HG03521 (cell line): ENCODE measurements at regions not wholly inside any gene's neighbourhood (a gene's known extent, or its start where the extent isn't known, plus 50 kb on each side); places are given as distances from the start of the nearest gene placed in this dataset.
"Not testable (repeated sequence)": the region's sequence is repeated elsewhere in the genome, so short reads cannot be mapped to it uniquely, and the experiment has no call there.

Experiments
- ATAC-seq: cut with Tn5 transposase; IDR thresholded peaks from one replicate; pipeline ENCODE4 v1.9.1; 2021; ENCODE audit warnings: mild to moderate bottlenecking, moderate library complexity; ENCODE audit not compliant: unreplicated experiment

DNA sequence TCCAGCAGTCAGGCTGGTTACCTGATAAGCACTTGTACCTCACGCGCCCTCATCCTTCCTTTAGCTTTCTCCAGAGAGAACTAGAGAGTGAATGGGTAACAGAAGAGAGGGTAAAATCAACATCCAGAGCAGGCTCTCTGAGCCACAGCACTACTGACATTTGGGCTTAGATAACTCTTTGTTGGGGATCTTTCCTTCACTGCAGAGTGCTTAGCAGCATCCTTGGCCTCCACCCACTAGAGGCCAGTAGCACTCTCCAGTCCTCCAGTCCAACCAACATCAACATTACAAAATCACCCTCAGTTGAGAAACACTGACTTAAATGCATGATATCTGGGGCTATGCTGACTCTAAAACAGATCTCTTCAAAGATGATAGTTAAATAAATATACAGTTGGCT lies 220.7 kb downstream of the TACR3 start:
- ATAC-seq: no peak

DNA sequence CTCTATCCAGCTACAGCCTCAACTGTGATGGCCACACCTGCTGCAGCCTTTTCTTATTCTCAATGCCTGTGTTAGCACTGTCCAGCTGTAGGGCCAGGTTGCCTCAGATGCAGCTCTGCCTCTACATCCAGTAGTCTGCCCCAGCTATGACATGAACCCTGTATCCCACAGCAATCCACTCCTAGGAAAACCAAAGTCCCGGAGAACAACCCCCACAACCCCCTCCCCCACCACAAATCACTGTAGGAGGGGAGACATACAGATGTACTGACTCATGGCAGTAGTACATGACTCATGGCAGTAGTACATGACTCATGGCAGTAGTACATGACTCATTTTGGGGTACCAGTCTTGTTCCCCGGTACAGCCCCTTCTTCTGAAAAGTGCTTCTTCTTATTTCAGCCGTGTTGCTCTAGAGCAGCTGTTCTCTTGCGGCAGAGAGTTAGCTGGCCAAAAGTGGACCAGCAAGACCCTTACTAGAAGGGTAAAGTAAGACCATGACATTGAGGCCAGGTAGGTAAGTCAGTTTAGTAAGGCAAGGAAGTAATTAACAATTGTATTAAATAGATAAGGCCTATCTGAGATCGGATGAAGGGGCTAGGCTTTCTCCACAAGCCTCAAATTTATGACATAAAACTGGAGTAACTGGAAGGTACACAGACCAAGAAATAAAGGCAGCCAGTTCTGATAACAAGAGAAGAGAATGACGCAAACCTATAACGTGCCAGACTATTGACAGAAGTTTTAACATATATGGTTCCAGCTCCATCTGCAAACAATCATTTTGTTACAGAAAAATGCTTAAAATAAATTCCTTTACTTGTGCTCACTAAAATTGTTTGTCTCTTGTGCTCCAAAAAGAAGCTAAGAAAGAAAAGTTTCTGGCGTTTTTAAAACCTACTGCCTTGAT lies 221.4 kb downstream of the TACR3 start:
- peak; percentile 89 for ATAC-seq

DNA sequence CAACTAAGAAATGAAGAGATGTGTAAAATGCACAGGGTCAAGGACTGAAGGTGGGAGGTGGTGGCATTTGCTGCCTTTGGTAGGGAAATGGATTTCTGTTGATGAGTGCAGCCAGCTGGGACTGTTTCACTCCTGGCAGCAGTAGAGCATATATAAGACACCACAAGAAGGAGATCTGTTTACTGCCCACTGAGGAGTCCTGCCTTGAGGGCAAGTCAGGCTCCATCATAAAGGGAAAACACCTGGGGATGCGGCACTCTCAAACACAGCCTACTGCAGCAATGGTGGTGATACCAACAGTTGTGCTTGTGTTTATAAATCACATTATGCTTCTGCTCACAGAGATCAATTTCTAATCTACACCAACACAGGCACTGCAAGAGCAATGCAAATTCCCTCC lies 222.1 kb downstream of the TACR3 start:
- no peak for ATAC-seq

DNA sequence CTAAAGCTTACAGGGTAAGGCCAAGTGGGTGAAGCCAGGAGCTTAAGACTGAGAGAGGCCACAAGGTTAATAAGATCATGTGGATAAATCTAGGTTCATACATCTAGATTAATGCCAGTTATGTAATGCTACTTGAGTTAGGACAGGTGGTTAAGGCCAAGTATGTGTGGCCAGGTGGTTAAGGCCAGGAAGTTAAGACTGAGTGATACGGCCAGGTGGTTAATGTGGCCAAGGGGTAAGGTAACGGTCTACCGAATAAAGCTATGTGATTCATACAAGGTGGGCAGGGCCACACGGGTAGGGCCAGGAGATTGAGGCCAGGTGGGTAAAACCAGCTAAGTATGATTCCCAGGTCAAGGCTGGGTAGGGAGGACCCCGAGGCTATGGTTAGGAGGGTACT lies 223.0 kb downstream of the TACR3 start:
- peak; percentile 31 for ATAC-seq

DNA sequence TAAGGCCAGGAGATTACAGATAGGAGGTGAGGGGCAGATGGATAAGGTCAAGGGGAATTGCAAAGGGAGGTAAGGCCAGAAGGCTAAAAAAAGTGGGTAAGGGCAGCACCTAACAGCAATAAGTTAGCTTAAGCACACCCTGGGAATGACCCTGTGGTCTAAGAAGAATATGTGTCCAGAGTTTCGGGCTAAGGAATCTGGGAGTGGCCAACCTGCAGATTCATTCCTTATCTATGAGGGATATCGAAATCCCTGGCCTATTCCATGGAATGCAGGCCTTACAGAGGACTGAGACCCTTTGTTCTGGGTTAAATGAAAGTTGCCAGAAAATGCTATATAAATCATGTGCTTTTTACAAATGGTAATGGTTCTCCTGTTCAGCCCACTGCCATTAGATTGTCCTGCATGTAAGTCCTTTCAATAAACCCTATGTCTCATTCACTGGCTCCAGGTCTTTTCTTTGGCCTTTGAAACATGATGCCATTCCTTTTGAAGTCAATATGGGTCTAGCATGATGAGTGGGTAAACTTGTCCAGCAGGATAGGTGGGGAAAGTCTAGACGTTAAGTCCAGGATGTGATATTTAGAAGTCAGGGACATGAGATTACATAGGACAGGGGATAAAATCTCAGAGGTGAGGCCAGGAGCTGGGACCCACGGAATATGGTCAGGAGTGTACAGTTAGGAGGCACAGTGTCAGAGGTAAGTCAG lies 226.2 kb downstream of the TACR3 start:
- no peak for ATAC-seq

DNA sequence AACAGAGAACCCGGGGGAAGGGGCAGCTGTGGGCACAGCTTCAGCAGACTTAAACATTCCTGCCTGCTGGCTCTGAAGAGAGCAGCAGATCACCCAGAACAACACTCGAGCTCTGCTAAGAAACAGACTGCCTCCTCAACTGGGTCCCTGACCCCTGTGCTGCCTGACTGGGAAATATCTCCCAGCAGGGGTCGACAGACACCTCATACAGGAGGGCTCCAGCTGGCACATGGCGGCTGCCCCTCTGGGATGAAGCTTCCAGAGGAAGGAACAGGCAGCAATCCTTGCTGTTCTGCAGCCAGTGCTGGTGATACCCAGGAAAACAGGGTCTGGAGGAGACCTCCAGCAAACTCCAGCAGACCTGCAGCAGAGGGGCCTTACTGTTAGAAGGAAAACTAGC lies 234.5 kb downstream of the TACR3 start:
- ATAC-seq: not testable (repeated sequence)

DNA sequence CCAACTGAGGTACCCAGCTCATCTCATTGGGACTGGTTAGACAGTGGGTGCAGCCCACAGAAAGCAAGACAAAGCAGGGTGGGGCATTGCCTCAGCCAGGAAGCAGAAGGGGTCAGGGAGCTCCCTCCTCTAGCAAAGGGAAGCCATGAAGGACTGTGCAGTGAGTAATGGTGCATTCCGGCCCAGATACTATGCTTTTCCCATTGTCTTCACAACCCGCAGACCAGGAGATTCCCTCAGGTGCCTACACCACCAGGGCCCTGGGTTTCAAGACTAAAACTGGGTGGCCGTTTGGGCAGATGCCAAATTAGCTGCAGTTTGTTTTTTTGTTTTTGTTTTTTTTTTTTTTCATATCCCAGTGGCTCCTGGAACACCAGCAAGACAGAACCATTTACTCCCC lies 235.3 kb downstream of the TACR3 start:
- no peak for ATAC-seq

DNA sequence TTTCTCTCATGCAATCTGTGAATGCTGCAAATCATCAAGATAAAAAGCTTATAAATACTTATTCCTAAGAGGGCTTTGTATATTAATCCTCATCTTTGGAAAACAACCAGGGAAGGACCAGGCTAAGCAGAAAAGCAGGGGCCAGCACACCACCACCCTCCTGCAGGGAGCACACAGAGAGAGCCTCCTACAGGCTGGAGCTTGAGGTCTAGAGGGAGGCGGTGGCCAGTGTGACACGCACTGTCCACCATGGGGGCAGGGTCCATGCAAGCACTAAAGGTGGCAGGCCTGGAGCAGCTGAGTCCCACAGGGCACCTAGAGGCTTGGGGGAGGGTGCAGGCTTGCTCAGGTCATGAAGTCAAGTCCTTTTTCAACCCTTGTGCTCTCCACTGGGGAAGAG lies 236.9 kb downstream of the TACR3 start:
- ATAC-seq: no peak

DNA sequence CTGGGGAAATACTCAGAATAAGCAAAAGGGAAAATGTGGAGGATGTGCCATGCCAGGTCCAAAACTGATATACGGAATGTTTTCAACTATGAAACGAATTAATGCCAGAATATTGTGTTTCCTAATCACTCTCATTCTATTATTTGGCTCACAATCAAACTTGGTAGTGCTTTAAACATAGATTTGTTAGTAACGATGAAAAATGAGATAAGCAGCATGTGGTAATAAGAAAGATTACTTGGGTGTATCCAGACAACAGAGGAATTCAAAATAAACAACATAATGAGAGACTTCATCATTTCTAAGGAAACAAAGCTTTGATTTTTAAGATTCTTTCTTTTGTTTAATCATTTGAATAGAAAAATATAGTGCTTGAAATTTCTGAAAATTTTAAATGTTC lies 237.3 kb downstream of the TACR3 start:
- ATAC-seq: no peak

DNA sequence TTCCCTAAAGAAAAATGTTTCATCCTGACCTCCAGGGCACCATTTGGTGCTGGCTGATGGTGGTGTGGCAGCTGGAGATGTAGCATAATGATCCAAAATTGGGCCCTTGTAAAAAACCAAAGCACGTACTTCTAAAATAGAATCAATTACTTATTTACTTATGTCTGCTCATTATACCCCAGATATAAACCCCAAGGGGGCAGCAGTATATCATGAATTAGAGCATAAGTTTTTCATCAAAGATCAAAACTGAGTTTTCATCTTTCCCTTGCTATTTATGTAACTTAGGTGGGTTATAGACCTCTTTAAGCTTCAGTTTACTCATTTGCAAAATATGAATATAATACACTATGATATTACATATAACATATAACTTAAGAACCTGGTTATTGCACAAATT lies 241.1 kb downstream of the TACR3 start:
- ATAC-seq: no peak

DNA sequence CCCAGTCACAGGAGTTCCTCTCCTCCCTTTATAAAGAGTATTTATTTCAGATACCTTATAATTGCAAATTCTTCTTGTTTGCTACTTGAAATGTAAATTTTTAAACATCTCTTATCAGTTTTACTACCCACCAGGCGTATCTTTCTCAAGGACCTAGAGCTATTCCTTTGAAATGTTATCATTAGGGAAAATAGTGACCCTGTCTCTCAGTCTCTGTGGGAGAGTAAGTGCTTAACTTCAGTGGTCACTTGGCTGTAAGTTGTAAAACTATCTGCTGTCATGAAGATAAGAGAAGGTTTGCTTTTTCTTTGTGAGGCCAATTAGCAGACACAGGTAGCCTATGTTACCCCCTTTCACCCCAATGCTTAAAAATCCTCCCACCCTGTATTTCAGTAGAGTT lies 241.6 kb downstream of the TACR3 start:
- no peak for ATAC-seq

DNA sequence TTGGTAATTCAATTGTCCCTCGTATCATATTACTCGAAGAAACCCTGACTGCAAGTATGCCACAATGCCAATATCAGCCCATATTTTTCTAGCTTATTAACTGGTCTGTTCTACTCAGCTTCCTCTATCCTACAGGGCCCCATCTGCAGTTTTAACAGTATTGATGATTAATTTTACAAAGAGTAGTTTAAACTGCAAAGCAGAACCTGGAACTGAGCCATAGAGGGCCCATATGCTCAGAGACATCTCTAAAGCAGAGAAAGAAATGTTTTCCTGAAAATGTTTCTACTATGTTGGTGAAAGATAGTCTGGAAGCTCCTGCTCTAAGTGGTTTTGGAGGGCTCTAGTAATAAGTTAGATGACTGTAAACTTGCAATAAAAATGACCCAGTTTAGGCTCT lies 259.4 kb upstream of the CENPE start:
- no peak for ATAC-seq

DNA sequence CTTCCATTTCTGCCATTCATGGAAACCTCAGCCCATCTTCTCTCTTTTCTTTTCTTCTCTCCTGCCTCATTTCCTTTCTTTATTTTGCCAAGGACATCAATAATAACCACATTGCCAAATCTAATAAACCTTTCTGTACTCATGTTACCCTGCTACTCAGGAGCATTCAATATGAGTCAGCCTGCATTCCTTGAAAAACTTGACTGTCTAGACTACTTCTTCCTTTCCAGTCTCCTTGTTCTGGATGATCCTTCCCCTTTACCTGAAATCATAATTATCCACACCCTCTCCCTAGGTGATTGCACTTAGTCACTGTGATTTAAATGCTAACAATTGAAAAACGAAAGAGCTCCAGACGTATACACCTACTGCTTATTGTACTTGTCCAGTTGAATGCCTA lies 253.2 kb upstream of the CENPE start:
- no peak for ATAC-seq

DNA sequence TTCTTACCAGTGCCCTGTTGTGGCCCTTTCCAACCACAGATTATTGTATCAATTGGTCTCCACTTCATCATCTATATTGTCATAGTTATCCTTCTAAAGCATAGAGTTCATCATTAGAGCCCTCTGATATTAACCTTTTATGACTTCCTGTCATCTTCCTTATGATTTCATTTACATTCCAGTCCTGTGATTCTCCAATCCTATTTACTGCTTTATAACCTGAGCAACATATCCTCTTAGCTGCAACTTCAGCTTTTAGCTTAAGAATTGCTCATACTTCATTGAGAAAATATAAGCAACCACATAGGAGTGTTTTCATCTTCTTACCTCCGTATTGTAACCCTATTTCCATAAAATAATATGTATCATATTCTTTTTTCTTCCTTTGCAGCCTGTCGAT lies 252.6 kb upstream of the CENPE start:
- ATAC-seq: no peak

DNA sequence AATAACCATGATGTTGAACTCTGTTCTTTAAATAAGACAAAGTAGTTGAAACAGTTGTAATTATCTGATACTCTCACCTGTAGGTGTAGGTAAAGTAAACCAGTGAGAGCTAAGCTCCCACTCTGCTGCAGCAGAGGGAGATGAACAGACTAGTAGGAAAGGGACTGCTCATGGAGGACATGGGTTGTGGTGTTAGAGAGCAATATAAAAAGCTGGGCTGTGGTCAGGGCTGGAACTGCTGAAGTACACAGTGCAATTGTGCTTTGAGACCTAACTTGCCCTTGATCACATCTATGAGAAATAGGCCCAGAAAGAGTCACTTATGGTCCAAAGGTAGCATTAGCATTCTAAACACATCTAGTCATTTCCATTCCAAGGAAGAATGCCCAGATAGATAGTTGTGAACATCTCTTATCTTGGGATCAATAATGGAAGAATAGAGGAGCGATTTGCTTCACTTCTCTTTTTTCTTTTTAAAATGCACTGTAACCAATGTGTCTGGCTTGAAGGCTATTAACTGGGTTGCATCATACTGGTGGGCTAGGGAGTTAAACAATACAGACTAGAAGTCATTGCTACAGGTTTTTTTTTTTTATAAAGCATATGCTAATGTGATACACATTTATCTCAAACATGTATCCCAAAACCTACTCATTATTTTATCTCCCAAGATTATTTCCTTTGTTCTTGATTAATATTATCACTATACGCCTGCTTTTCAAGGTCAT lies 251.3 kb upstream of the CENPE start:
- no peak for ATAC-seq

DNA sequence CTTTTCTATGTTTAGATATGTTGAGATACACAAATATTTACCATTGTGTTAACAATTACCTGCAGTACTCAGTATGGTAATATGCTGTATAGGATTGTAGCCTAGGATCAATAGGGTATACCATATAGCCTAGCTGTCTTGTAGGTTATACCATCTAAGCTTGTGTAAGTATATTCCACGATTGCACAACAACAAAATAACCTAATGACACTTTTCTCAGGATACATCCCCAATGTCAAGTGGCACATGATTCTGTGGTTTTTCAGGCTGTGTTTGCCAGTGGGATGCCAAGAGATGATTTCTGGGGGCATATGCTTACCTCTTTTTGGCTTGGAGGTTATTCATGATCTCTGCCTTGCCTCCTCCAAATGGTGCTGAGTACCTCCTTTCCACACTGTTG lies 247.2 kb upstream of the CENPE start:
- ATAC-seq: no peak

DNA sequence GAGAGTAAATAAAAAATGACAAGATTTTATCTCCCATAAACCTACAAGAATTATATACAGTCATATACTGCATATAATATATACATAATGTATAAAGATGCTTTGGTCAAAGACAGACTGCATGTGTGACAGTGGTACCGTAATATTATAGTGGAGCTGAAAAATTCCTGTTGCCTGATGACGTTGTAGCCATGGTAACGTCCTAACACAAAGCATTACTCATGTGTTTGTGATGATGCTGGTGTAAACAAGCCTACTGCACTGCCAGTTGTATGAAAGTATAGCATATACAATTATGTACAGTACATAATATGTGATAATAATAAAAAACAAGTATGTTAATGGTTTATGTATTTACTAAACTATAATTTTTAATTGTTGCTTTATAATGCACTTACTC lies 245.2 kb upstream of the CENPE start:
- no peak for ATAC-seq

DNA sequence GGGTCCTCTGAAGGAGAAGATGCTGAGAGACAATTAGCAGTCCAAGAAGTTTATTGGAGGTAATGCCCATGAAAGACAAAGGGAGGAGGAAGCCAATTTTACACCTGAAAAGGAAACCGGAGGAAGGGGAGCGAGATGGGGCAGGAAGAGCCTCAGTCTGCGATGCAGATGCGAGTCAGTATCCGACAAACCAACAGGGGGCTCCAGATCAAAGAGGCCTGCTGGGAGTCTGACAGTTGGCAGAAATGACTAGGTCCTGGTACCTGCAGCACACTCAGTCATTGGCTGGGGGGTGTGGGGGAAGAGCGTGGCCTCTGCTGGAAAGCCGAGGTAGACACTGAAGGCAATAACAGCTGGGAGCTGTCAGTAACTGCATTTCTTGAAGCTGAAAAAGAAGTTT lies 231.1 kb upstream of the CENPE start:
- peak; percentile 77 for ATAC-seq

DNA sequence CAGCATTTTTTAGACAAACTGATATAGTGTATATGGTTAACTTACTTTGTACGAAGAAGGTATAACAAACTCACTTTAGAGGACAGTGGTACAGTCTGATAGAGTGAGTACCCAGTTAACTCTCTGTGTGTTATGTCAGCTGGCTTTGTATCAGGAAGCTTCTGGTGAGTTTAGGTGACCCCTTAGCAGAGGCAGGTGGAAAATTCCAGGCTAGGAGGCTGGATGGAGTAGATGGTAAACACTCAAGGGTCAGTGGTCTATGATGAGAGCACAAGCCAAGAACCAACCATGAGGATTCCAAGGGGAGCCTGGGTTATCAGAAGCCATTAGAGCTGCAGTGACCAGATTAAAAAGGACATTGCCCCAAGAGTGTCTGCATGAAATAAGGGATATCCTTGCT lies 227.3 kb upstream of the CENPE start:
- no peak for ATAC-seq

DNA sequence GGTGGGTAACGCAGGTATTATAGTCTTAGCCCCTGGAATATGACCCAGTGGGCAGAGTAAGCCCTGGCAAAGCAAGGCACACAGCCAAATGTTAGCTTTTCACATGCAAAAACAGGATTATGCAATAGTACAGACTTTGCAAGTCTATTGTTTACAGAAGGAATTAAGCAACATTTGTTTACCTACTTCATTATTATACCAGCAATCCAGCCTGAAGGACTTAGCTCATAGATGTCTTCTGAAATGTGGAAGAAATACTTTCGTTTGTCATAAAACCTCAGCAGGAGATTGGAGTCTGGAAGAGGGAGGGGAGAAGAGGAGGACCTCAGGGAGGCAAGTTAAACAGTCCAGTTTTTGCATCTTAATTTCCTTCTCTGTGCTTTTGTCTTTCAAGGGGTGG lies 226.7 kb upstream of the CENPE start:
- no peak for ATAC-seq

DNA sequence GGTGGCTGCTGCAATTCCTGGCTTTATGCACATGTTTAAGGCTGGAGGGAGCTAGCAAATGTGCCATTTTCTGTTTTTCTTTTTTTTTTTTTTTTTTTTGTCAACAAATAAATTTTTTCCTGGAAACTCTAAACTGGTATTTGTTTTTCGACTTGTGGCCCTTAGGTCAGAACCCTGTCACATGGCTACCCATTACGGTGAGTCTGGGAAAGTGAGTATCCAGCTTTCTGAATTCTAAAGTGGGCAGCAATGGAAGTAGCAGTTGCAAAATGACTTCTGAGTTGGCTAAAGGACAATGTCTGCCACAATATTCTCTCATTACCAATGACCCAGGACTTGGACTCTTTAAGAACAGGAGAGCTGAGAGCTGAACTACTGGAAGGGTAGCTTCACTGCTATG lies 225.1 kb upstream of the CENPE start:
- no peak for ATAC-seq
